AG04450 (cell line): ENCODE measurements at regions not wholly inside any gene's neighbourhood (a gene's known extent, or its start where the extent isn't known, plus 50 kb on each side); places are given as distances from the start of the nearest gene placed in this dataset. TPM values are rescaled to one million over a fixed set of nuclear protein-coding genes. Genes with fewer than 3 reads are reported as not detected.

Experiments
- CTCF ChIA-PET: fragments of 300-600, 350-600 bp; formaldehyde crosslinking; extraction: SDS; loops from one replicate; lab custom pipeline; 2022; ENCODE audit warnings: antibody characterized with exemption, inconsistent platforms; lab: Charles Lee
- POLR2A ChIA-PET: fragments of 350-600 bp; formaldehyde crosslinking; extraction: SDS; loops from one replicate; lab custom pipeline; 2021; ENCODE audit warnings: antibody characterized with exemption, inconsistent platforms; lab: Yijun Ruan, JAX
- DNase-seq: peaks from one replicate; pipeline ENCODE4 v3.0.0-alpha.2; 2011; ENCODE audit warnings: low read depth, low spot score
- H3K27ac ChIP-seq: one replicate; pipeline ENCODE4 v1.5.1; 2012; ENCODE audit warnings: low read depth, low read length, control low read depth
- H3K27me3 ChIP-seq: one replicate; pipeline ENCODE4 v1.6.0; 2012; ENCODE audit warnings: low read length; ENCODE audit not compliant: control insufficient read depth, insufficient read depth
- H3K4me3 ChIP-seq: 2 replicates; pipeline ENCODE4 v1.5.1; 2011; ENCODE audit warnings: mild to moderate bottlenecking, low read depth, low read length, control low read depth
- H3K9me3 ChIP-seq: 2 replicates; pipeline ENCODE4 v1.5.1; 2012; ENCODE audit warnings: low read length; ENCODE audit not compliant: control insufficient read depth, insufficient read depth
- small RNA-seq: library from RNA; depleted of rRNA; stranded (forward); fragments of <200 nt; gene quantifications from one replicate; pipeline ENCODE3, GENCODE V24; 2012; ENCODE audit warnings: low read depth; ENCODE audit not compliant: insufficient read length
- TF ChIP-seq, protein P1 (sequence below): IDR thresholded peaks from 2 replicates; pipeline ENCODE4 v1.5.1; 2011; ENCODE audit warnings: low read depth, low read length, control low read depth, inconsistent platforms

- Histone ChIP-seq H3K27me3 (no peaks in the 10 kb centered on the region), H3K9me3 (no peaks in the 10 kb centered on the region), H3K4me3 (no peak overlapping the region), H3K27ac (no peak overlapping the region)
- TF ChIP-seq, protein P1, sequence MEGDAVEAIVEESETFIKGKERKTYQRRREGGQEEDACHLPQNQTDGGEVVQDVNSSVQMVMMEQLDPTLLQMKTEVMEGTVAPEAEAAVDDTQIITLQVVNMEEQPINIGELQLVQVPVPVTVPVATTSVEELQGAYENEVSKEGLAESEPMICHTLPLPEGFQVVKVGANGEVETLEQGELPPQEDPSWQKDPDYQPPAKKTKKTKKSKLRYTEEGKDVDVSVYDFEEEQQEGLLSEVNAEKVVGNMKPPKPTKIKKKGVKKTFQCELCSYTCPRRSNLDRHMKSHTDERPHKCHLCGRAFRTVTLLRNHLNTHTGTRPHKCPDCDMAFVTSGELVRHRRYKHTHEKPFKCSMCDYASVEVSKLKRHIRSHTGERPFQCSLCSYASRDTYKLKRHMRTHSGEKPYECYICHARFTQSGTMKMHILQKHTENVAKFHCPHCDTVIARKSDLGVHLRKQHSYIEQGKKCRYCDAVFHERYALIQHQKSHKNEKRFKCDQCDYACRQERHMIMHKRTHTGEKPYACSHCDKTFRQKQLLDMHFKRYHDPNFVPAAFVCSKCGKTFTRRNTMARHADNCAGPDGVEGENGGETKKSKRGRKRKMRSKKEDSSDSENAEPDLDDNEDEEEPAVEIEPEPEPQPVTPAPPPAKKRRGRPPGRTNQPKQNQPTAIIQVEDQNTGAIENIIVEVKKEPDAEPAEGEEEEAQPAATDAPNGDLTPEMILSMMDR: no peak
- DNase-seq: no peak
- ChIA-PET CTCF (interaction anchor here (0.5 kb wide), 1 partner anchor 239 kb away, joined by 3 read pairs; no protein-coding TSS in a partner anchor), POLR2A (no interaction called here)
Observed at GRCh38 chr6:148287623-148288333, 54.9 kb upstream of the SASH1 start.

- no peaks in the 10 kb centered on the region for H3K27me3 ChIP-seq
- H3K27ac ChIP-seq: no peak overlapping the region
- no peak overlapping the region for H3K4me3 ChIP-seq
- POLR2A ChIA-PET: no interaction called here
- CTCF ChIA-PET: no interaction called here
- DNase-seq: no peak
- TF ChIP-seq, protein P1: no peak
- H3K9me3 ChIP-seq: no peaks in the 10 kb centered on the region
Observed at GRCh38 chr6:148288541-148288940, 54.1 kb upstream of the SASH1 start.

GRCh38 chr6:148289153-148289552 lies 53.5 kb upstream of the SASH1 start:
- ChIA-PET CTCF (interaction anchor here (0.6 kb wide), 1 partner anchor 118 kb away, joined by 4 read pairs; no protein-coding TSS in a partner anchor), POLR2A (no interaction called here)
- H3K27me3 ChIP-seq: no peaks in the 10 kb centered on the region
- TF ChIP-seq, protein P1: no peak
- H3K9me3 ChIP-seq: no peaks in the 10 kb centered on the region
- H3K4me3 ChIP-seq: no peak overlapping the region
- H3K27ac ChIP-seq: no peak overlapping the region
- no peak for DNase-seq

- TF ChIP-seq, protein P1: no peak
- ChIA-PET POLR2A (no interaction called here), CTCF (interaction anchor here (0.6 to 1.5 kb wide), 2 partner anchors 10 to 115 kb away, joined by 3 to 4 read pairs; no protein-coding TSS in a partner anchor)
- DNase-seq: no peak
- Histone ChIP-seq H3K9me3 (no peaks in the 10 kb centered on the region), H3K4me3 (no peak overlapping the region), H3K27ac (no peak overlapping the region), H3K27me3 (no peaks in the 10 kb centered on the region)
Observed at GRCh38 chr6:148291876-148292275, 50.8 kb upstream of the SASH1 start.

Small RNA genes lying in the stretch of these regions (small RNA-seq; reads per million reads assigned to genes)
- gene RNU6-1222P: not detected
